ENCODE measurements at regions not wholly inside any gene's neighbourhood (a gene's known extent, or its start where the extent isn't known, plus 50 kb on each side); places are given as distances from the start of the nearest gene placed in this dataset.

DNA sequence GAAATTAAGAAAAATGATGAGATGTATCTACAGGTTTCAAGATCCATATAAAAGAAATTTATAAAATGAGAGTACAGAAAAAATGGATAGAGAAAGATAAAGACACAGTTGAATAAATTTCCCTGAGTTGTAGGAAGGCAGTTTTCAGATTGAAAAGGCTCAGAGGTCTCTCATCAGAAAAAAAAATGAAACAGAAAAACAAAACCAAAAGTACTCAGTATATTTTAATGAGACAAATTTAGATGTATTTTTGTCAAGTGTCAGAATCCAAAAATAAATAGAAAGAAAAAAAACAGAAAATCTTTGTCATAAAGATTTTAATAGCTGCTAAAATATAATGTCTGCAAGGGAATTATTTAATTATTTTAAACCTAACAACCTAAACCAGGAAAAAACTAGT lies 520.5 kb downstream of the KCNJ3 start:
- Histone ChIP-seq H4K20me1 (ENCODE audit: control insufficient read depth, insufficient read depth, low read length, poor library complexity, severe bottlenecking) (no peaks in the 10 kb centered on the region), H3K9me3 (ENCODE audit: control extremely low read depth in 1 of 3, control insufficient read depth in 2 of 3, insufficient read depth in 1 of 3, low read length in 2 of 3) (no peaks in the 10 kb centered on the region), H3K4me1 (ENCODE audit: control insufficient read depth in 2 of 2, insufficient read depth in 2 of 2, low read length in 2 of 2) (no peaks in the 10 kb centered on the region), H3K79me2 (ENCODE audit: control insufficient read depth, insufficient read depth, low read length) (no peaks in the 10 kb centered on the region), H2AFZ (ENCODE audit: insufficient read depth, low read depth, low read length, poor library complexity, severe bottlenecking) (no peak overlapping the region), H3K4me3 (ENCODE audit: control extremely low read depth in 1 of 5, extremely low read depth in 1 of 5, insufficient read depth in 1 of 5, low read depth in 2 of 5, low read length in 4 of 5) (no peak overlapping the region), H3K4me2 (replicated peaks; ENCODE audit: low read depth, low read length, poor library complexity, severe bottlenecking) (no peak overlapping the region), H3K27ac (ENCODE audit: low read length in 2 of 2) (no peak overlapping the region), H3K9ac (ENCODE audit: low read length) (no peak overlapping the region), H3K27me3 (replicated peaks in 1 of 4; ENCODE audit: control extremely low read depth in 1 of 4, control insufficient read depth in 3 of 4, insufficient read depth in 4 of 4, low read length in 3 of 4) (no peaks in the 10 kb centered on the region), H3K36me3 (replicated peaks in 1 of 2; ENCODE audit: control extremely low read depth in 1 of 2, control insufficient read depth in 1 of 2, extremely low read depth in 1 of 2, insufficient read depth in 2 of 2, low read length in 1 of 2) (no peaks in the 10 kb centered on the region)
- no peak for TF ChIP-seq EZH2 (IDR thresholded peaks at IDR 0.05; ENCODE audit: borderline replicate concordance, insufficient read depth, low read depth, low read length, poor library complexity, severe bottlenecking)
- TF ChIP-seq, protein P1, sequence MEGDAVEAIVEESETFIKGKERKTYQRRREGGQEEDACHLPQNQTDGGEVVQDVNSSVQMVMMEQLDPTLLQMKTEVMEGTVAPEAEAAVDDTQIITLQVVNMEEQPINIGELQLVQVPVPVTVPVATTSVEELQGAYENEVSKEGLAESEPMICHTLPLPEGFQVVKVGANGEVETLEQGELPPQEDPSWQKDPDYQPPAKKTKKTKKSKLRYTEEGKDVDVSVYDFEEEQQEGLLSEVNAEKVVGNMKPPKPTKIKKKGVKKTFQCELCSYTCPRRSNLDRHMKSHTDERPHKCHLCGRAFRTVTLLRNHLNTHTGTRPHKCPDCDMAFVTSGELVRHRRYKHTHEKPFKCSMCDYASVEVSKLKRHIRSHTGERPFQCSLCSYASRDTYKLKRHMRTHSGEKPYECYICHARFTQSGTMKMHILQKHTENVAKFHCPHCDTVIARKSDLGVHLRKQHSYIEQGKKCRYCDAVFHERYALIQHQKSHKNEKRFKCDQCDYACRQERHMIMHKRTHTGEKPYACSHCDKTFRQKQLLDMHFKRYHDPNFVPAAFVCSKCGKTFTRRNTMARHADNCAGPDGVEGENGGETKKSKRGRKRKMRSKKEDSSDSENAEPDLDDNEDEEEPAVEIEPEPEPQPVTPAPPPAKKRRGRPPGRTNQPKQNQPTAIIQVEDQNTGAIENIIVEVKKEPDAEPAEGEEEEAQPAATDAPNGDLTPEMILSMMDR (IDR thresholded peaks at IDR 0.05), result no peak
- Mint-ChIP-seq H3K27ac (no peak overlapping the region), H3K4me1 (no peaks in the 10 kb centered on the region), H3K27me3 (no peaks in the 10 kb centered on the region), H3K9me3 (ENCODE audit: insufficient read depth) (no peaks in the 10 kb centered on the region), H3K4me3 (no peak overlapping the region)
- ChIA-PET POLR2A (no interaction called here), CTCF (no interaction called here)
- no peak for ATAC-seq (ENCODE audit: low read depth)
- intact Hi-C loops (cut with micrococcal nuclease), result no loop called here
- DNase-seq, result no peak

DNA sequence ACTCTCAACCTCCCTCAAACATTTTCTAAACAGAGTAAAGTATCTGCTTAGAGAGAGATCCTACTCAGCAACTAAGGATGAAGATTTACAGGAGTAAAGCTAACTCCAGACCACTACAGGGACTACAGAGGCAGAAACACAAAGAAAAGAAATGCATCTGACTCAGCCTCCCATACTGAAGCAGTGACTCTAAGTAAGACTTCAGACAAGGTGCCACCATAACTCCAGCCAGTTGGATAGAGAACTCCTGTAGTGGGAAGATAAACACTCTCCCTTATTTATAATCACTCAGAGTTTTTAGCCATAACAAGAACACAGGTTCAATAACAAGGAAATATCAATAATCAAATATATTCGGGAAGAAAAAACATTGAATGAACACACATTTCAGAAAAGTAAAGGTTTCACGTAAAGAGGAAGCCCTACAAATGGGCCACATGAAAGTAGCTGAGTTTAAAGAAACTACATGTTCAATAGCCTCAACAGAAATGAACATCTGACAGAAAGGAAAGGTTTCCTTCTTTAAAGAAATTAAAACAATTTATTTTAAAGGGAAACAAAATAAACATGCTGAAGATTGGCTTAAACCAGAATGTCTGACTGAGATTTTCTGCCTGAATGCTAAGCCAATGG lies 519.9 kb downstream of the KCNJ3 start:
- H3K36me3 ChIP-seq (replicated peaks in 1 of 2; ENCODE audit: control extremely low read depth in 1 of 2, control insufficient read depth in 1 of 2, extremely low read depth in 1 of 2, insufficient read depth in 2 of 2, low read length in 1 of 2), result no peaks in the 10 kb centered on the region
- no peak for TF ChIP-seq EZH2 (IDR thresholded peaks at IDR 0.05; ENCODE audit: borderline replicate concordance, insufficient read depth, low read depth, low read length, poor library complexity, severe bottlenecking)
- TF ChIP-seq, protein P1 (IDR thresholded peaks at IDR 0.05), result no peak
- Mint-ChIP-seq H3K27me3 (no peaks in the 10 kb centered on the region), H3K27ac (no peak overlapping the region), H3K9me3 (ENCODE audit: insufficient read depth) (no peaks in the 10 kb centered on the region), H3K4me3 (no peak overlapping the region), H3K4me1 (no peaks in the 10 kb centered on the region)
- H2AFZ ChIP-seq (ENCODE audit: insufficient read depth, low read depth, low read length, poor library complexity, severe bottlenecking), result no peak overlapping the region
- H4K20me1 ChIP-seq (ENCODE audit: control insufficient read depth, insufficient read depth, low read length, poor library complexity, severe bottlenecking), result no peaks in the 10 kb centered on the region
- no peak overlapping the region for H3K27ac ChIP-seq (ENCODE audit: low read length in 2 of 2)
- H3K27me3 ChIP-seq (replicated peaks in 1 of 4; ENCODE audit: control extremely low read depth in 1 of 4, control insufficient read depth in 3 of 4, insufficient read depth in 4 of 4, low read length in 3 of 4), result no peaks in the 10 kb centered on the region
- POLR2A ChIA-PET, result no interaction called here
- no peaks in the 10 kb centered on the region for H3K4me1 ChIP-seq (ENCODE audit: control insufficient read depth in 2 of 2, insufficient read depth in 2 of 2, low read length in 2 of 2)
- no peak overlapping the region for H3K4me3 ChIP-seq (ENCODE audit: control extremely low read depth in 1 of 5, extremely low read depth in 1 of 5, insufficient read depth in 1 of 5, low read depth in 2 of 5, low read length in 4 of 5)
- no peak overlapping the region for H3K4me2 ChIP-seq (replicated peaks; ENCODE audit: low read depth, low read length, poor library complexity, severe bottlenecking)
- intact Hi-C loops (cut with micrococcal nuclease), result no loop called here
- no peaks in the 10 kb centered on the region for H3K79me2 ChIP-seq (ENCODE audit: control insufficient read depth, insufficient read depth, low read length)
- H3K9ac ChIP-seq (ENCODE audit: low read length), result no peak overlapping the region
- DNase-seq, result no peak
- WGBS (ENCODE audit: insufficient coverage), result no CpG with 5 or more reads among the region's 2 CpGs
- H3K9me3 ChIP-seq (ENCODE audit: control extremely low read depth in 1 of 3, control insufficient read depth in 2 of 3, insufficient read depth in 1 of 3, low read length in 2 of 3), result no peaks in the 10 kb centered on the region
- no peak for ATAC-seq (ENCODE audit: low read depth)
- CTCF ChIA-PET, result no interaction called here

Data from B cell (primary cell).